ENCODE measurements at regions not wholly inside any gene's neighbourhood (a gene's known extent, or its start where the extent isn't known, plus 50 kb on each side); places are given as distances from the start of the nearest gene placed in this dataset.

DNA sequence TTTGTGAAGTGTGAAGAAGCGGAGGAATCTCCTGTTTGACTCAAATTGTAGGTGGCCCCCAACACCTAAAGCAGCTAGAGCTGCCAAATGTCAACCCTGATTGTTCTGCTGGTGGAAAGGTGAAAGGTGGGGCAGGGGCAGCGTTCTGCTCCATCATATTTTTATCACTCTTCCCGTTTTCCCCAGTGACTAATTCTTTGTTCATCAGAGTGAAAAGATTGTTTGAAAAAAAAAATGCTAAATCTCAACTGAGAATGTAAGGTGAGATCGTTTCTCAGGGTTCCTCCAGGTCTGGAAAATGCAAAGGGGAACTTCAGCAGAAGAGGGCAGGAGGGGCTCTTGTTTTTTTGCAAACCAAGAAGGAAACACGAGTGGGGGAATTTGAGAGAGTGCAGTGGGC lies 137.7 kb downstream of the MN1 start:
- ATAC-seq (no peak), DNase-seq (no peak)
- no peak overlapping the region for H3K4me3 ChIP-seq
- no peak overlapping the region for H3K27ac ChIP-seq
- H3K4me1 ChIP-seq = peaks cover 10% of the 10 kb centered on the region
- H3K36me3 ChIP-seq = no peaks in the 10 kb centered on the region
- intact Hi-C loops (cut with DNase I) = no loop called here
- no peaks in the 10 kb centered on the region for H3K27me3 ChIP-seq
- TF ChIP-seq, protein P1, sequence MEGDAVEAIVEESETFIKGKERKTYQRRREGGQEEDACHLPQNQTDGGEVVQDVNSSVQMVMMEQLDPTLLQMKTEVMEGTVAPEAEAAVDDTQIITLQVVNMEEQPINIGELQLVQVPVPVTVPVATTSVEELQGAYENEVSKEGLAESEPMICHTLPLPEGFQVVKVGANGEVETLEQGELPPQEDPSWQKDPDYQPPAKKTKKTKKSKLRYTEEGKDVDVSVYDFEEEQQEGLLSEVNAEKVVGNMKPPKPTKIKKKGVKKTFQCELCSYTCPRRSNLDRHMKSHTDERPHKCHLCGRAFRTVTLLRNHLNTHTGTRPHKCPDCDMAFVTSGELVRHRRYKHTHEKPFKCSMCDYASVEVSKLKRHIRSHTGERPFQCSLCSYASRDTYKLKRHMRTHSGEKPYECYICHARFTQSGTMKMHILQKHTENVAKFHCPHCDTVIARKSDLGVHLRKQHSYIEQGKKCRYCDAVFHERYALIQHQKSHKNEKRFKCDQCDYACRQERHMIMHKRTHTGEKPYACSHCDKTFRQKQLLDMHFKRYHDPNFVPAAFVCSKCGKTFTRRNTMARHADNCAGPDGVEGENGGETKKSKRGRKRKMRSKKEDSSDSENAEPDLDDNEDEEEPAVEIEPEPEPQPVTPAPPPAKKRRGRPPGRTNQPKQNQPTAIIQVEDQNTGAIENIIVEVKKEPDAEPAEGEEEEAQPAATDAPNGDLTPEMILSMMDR (IDR thresholded peaks at IDR 0.05) = no peak
- H3K9me3 ChIP-seq = no peaks in the 10 kb centered on the region

DNA sequence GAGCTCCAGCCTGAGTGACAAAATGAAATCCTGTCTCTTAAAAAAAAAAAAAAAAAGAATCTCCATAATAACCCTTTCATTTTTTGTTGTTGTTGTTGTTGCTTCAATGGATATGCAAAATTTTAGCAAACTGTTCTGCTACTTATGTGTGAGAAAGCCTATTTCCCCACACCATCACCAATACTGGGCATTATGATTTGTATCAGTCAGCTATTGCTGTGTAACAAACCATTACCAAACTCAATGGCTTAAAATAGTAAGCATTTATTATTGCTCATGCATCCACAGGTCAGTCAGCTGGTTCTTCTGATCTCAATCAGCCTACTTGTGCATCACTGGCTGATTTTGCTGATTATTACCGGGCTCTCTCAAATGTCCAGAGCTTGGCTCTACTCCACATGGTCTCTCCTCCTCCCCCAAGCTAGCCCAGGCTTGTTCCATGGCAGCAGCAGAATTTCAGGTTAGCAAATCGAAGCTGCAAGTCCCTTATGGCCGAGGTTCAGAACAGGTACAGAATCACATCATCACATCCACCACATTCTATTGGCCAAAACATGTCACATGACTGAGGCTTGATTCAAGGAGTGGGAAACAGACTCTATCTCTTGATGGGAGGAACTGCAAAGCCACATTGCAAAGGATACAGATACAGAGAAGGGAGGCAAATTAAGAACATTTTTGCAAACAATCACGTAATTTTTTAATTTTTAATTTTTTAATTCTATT lies 135.1 kb downstream of the MN1 start:
- H3K4me1 ChIP-seq = peaks cover 10% of the 10 kb centered on the region
- TF ChIP-seq, protein P1 (IDR thresholded peaks at IDR 0.05) = no peak
- intact Hi-C loops (cut with DNase I) = no loop called here

DNA sequence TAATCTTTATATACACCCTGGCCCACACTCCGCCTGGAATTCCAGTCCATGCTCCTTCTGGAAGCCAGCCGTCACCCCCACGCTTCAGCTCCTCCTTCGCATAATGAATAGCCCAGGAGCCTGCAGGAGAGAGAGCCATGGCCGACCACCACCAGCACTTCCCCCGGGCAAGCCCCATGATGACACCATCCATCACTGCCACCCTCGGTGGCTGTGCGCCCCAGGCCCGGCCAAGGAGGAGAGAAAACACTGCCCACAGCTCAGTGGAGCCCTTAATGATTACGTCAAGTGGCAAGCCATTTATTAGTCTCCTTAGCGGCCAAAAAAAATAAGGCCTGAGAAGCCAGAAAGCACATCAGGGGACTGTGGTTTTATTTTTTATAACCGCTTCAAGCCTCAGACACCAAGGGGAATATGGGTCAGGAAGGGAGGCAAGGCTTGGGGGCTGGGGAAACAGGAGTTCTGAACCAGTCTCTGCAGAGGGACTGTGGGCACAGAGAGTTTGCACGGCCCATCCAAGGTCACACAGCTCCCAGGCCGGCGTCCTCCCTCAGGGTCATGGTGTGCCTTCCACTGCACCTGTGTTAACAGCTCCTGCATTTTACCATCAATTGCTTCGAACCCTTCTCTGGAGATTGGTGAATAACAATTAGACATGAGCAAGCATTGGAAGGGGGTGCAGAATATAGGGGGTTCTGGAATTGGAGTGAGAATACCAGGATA lies 134.3 kb downstream of the MN1 start:
- intact Hi-C loops (cut with DNase I) = no loop called here
- Histone ChIP-seq H3K4me1 (peaks cover 10% of the 10 kb centered on the region), H3K4me3 (no peak overlapping the region), H3K27ac (no peak overlapping the region), H3K27me3 (no peaks in the 10 kb centered on the region), H3K9me3 (no peaks in the 10 kb centered on the region), H3K36me3 (no peaks in the 10 kb centered on the region)
- no peak for ATAC-seq
- TF ChIP-seq, protein P1 (IDR thresholded peaks at IDR 0.05) = no peak
- no peak for DNase-seq

More for the DNA sequence above, 135.1 kb downstream of the MN1 start:
- DNase-seq = no peak
- Histone ChIP-seq H3K4me3 (no peak overlapping the region), H3K36me3 (no peaks in the 10 kb centered on the region), H3K27ac (no peak overlapping the region), H3K27me3 (no peaks in the 10 kb centered on the region), H3K9me3 (no peaks in the 10 kb centered on the region)
- ATAC-seq = no peak

DNA sequence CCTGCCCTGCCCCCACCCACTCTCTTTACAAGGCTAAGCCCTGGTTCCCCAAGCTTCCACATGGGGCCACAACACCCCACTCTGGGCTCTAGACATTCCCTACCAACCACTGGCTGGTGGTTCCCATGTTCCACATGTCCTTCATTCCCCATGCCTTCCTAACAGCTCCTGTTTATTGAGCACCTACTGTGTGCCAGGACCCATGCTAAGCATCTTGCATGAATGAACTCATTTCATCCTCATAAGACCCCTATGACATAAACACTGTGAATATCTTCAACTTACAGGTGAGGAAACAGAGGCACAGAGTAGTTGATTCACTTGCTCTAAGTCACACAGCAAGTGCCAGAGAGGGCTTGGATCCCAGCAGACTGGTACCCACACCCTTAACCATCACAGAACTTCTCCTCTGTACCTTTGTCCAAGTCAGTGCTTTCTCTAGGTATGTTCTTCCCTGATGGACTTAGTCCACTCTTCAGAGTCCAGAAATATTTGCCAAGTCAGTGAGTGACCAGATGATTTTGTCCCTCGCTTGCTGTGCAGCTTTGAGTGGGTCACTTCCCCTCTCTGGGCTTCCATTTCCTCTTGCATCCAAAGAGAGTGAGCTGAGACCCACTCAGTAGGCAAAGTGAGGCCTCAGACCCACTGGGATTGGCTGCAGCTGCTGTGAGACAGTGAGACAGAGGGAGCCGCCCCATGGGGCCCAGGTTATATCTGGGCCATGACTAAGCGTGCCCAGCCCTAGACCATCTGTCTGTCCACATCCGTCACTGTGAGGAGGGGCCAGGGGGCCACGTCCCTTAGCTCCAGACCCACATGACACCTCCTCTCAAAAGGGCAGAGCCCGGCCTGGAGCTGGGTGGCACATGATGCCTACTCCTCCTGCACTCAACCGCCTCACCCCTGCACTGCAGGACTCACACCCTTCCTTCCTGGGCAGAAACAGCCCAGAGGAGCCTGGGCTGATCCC lies 132.4 kb downstream of the MN1 start:
- Histone ChIP-seq H3K4me3 (no peak overlapping the region), H3K36me3 (no peaks in the 10 kb centered on the region), H3K4me1 (no peaks in the 10 kb centered on the region), H3K27me3 (no peaks in the 10 kb centered on the region), H3K9me3 (no peaks in the 10 kb centered on the region), H3K27ac (peak overlapping the region; percentile 51)
- intact Hi-C loops (cut with DNase I) = no loop called here
- TF ChIP-seq, protein P1 (IDR thresholded peaks at IDR 0.05) = no peak
- no peak for DNase-seq
- ATAC-seq = peak; percentile 77

DNA sequence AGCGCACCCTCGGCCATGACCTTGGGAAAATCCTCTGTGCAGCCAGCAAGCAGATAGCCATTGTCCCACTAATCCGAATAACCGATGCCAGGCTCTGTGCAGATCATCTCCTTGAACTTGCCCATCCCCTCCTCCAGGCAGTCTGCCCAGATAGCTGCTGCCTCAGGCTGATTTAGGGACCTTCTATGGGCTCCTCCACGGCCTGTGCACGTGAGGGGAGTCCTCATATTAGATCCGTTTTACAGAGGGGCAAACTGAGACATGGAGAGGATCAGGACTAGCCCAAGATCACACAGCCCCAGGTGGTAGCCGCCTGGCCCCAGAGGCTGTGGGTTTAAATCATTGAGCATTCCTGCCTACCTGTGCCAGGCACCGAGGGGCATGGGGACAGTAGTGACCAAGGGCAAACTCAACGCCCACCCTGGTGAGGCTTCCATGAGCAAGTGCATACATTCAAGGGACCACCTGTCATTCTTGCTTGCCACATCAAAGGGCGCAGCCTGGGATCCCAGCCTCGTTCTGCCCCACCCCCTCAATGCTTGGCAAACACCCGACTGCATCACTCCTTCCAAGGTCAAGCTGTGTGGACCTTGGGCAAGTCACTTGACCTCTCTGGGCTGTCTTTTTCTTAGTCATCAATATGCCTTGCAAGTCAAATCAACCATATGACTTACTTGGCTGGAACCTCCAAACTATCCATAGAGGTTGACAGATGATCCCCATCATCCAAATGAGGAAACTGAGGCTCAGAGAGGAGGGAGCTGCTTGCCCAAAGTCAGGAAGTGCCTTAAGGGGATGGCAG lies 131.6 kb downstream of the MN1 start:
- no peak overlapping the region for H3K4me3 ChIP-seq
- TF ChIP-seq, protein P1 (IDR thresholded peaks at IDR 0.05) = no peak
- H3K9me3 ChIP-seq = no peaks in the 10 kb centered on the region
- ATAC-seq = no peak
- no peak for DNase-seq
- no peaks in the 10 kb centered on the region for H3K36me3 ChIP-seq
- H3K4me1 ChIP-seq = no peaks in the 10 kb centered on the region
- H3K27ac ChIP-seq = no peak overlapping the region
- intact Hi-C loops (cut with DNase I) = no loop called here
- H3K27me3 ChIP-seq = no peaks in the 10 kb centered on the region
